ENCODE measurements at regions not wholly inside any gene's neighbourhood (a gene's known extent, or its start where the extent isn't known, plus 50 kb on each side); places are given as distances from the start of the nearest gene placed in this dataset.

- Histone ChIP-seq H3K18ac (ENCODE audit: low read depth, low read length) (no peak overlapping the region), H2BK20ac (ENCODE audit: low read depth, low read length) (no peak overlapping the region), H4K5ac (ENCODE audit: low read depth, low read length) (no peak overlapping the region), H3K79me1 (ENCODE audit: low read depth in 1 of 2, low read length in 2 of 2) (no peaks in the 10 kb centered on the region), H3K36me3 (ENCODE audit: control insufficient read depth, insufficient read depth, low read length) (no peaks in the 10 kb centered on the region), H2AK9ac (replicated peaks; ENCODE audit: low read depth, low read length, poor library complexity) (no peak overlapping the region), H3K4me3 (ENCODE audit: insufficient read depth, low read depth, low read length) (no peak overlapping the region), H3K23ac (ENCODE audit: low read depth, low read length) (no peak overlapping the region), H3K4me2 (ENCODE audit: low read depth, low read length) (no peak overlapping the region), H3K9me1 (ENCODE audit: insufficient read depth, low read length) (no peaks in the 10 kb centered on the region), H3K14ac (replicated peaks; ENCODE audit: low read depth, low read length) (no peak overlapping the region), H2BK15ac (ENCODE audit: low read depth, low read length) (no peak overlapping the region), H3K9ac (ENCODE audit: low read depth, low read length) (no peak overlapping the region), H2BK5ac (ENCODE audit: low read depth, low read length, poor library complexity, severe bottlenecking) (no peak overlapping the region), H2BK120ac (ENCODE audit: low read depth, low read length) (no peak overlapping the region), H2AK5ac (ENCODE audit: low read depth, low read length) (no peak overlapping the region), H3K4ac (ENCODE audit: low read depth, low read length) (no peak overlapping the region), H3K27ac (ENCODE audit: insufficient read depth, low read length) (no peak overlapping the region), H3K56ac (ENCODE audit: extremely low read depth, insufficient read depth, low read length) (no peak overlapping the region), H4K20me1 (ENCODE audit: insufficient read depth, low read length) (no peaks in the 10 kb centered on the region), H4K91ac (ENCODE audit: insufficient read depth, low read depth, low read length) (no peak overlapping the region), H3K27me3 (ENCODE audit: control insufficient read depth, insufficient read depth, low read length) (no peaks in the 10 kb centered on the region), H3K4me1 (ENCODE audit: control insufficient read depth, insufficient read depth, low read length) (no peaks in the 10 kb centered on the region), H4K8ac (ENCODE audit: low read depth in 2 of 2, low read length in 2 of 2) (no peak overlapping the region), H3K9me3 (ENCODE audit: control insufficient read depth, insufficient read depth, low read length) (no peaks in the 10 kb centered on the region), H2AFZ (replicated peaks; ENCODE audit: low read length, poor library complexity) (no peak overlapping the region)
- no TSS peak for BruUV-seq (replicated peaks)
- in situ Hi-C loops (cut with MboI; ENCODE audit: low sequenced_read_pairs) = no loop called here
- ATAC-seq (ENCODE audit: low read depth) = no peak
- intact Hi-C loops (cut with micrococcal nuclease) = no loop called here
- DNase-seq = no peak
- dilution Hi-C loops (cut with HindIII; ENCODE audit: low sequenced_read_pairs, unreplicated experiment) = no loop called here
- ChIA-PET CTCF (no interaction called here), POLR2A (ENCODE audit: unreplicated experiment) (no interaction called here)
- WGBS, 2 experiments (ENCODE audit: extremely low coverage in 2 of 2, insufficient read length in 1 of 2) = 82% methylated on average over 2 of the region's 6 CpGs; no CpG with 5 or more reads in 1 of the 2 experiments
- TF ChIP-seq RCOR1 (IDR thresholded peaks at IDR 0.05; ENCODE audit: insufficient replicate concordance, low read length) (no peak), SMC3 (IDR thresholded peaks at IDR 0.05; ENCODE audit: low read depth, low read length) (no peak), POLR2A (IDR thresholded peaks at IDR 0.05; ENCODE audit: low read depth, low read length) (no peak), FOS (IDR thresholded peaks at IDR 0.05; ENCODE audit: low read depth, low read length) (no peak), CEBPB (IDR thresholded peaks at IDR 0.05; ENCODE audit: low read depth, low read length) (no peak), RFX5 (IDR thresholded peaks at IDR 0.05; ENCODE audit: low read depth, low read length) (no peak), USF2 (IDR thresholded peaks at IDR 0.05; ENCODE audit: low read depth, low read length) (no peak), ELK1 (IDR thresholded peaks at IDR 0.05; ENCODE audit: borderline replicate concordance, low read depth, low read length) (no peak), MAZ (IDR thresholded peaks at IDR 0.05; ENCODE audit: borderline replicate concordance, low read depth, low read length) (no peak), BHLHE40 (IDR thresholded peaks at IDR 0.05; ENCODE audit: low read depth, low read length) (no peak), MXI1 (IDR thresholded peaks at IDR 0.05; ENCODE audit: borderline replicate concordance, low read depth, low read length) (no peak), NFE2L2 (IDR thresholded peaks at IDR 0.05; ENCODE audit: low read depth, low read length) (no peak), RAD21 (IDR thresholded peaks at IDR 0.05; ENCODE audit: low read length) (no peak), CTCF (conservative IDR thresholded peaks at IDR 0.05; ENCODE audit: low read depth, low read length) (no peak)
Observed at GRCh38 chr6:56385981-56386593, 138.7 kb upstream of the COL21A1 start.

All from IMR-90 (cell line).